ENCODE measurements at regions not wholly inside any gene's neighbourhood (a gene's known extent, or its start where the extent isn't known, plus 50 kb on each side); places are given as distances from the start of the nearest gene placed in this dataset.

GRCh38 chr3:176208283-176208682 lies 989.0 kb downstream of the TBL1XR1 start:
- H3K4me3 ChIP-seq = no peak overlapping the region
- no peaks in the 10 kb centered on the region for H3K27me3 ChIP-seq
- DNase-seq (no peak), FAIRE-seq (no peak), ATAC-seq (no peak)
- WGBS, 2 donors = 43 to 65% methylated on average over 1 of the region's 1 CpG
- no peaks in the 10 kb centered on the region for H3K36me3 ChIP-seq
- H3K9me3 ChIP-seq = no peaks in the 10 kb centered on the region
- H3K27ac ChIP-seq = no peak overlapping the region
- intact Hi-C loops (cut with DNase I) = no loop called here
- TF ChIP-seq CTCF (IDR thresholded peaks at IDR 0.05) = no peak
- no peaks in the 10 kb centered on the region for H3K4me1 ChIP-seq

- Histone ChIP-seq H3K4me1 (no peaks in the 10 kb centered on the region), H3K27ac (no peak overlapping the region), H3K27me3 (no peaks in the 10 kb centered on the region), H3K36me3 (no peaks in the 10 kb centered on the region), H3K9me3 (no peaks in the 10 kb centered on the region), H3K4me3 (no peak overlapping the region)
- no peak for ATAC-seq
- no peak for FAIRE-seq
- no peak for DNase-seq
- TF ChIP-seq CTCF (IDR thresholded peaks at IDR 0.05) = no peak
- WGBS, 2 donors = 85 to 90% methylated on average over 2 of the region's 2 CpGs
- intact Hi-C loops (cut with DNase I) = no loop called here
Observed at GRCh38 chr3:176206809-176207208, 990.5 kb downstream of the TBL1XR1 start.

GRCh38 chr3:176202652-176203051 lies 994.6 kb downstream of the TBL1XR1 start:
- H3K4me1 ChIP-seq = no peaks in the 10 kb centered on the region
- H3K27ac ChIP-seq = no peak overlapping the region
- 57 to 79% methylated on average over 2 of the region's 2 CpGs for WGBS, 2 donors
- no peak for DNase-seq
- no peak for ATAC-seq
- no peaks in the 10 kb centered on the region for H3K9me3 ChIP-seq
- H3K4me3 ChIP-seq = no peak overlapping the region
- no peaks in the 10 kb centered on the region for H3K27me3 ChIP-seq
- intact Hi-C loops (cut with DNase I) = no loop called here
- no peak for FAIRE-seq
- H3K36me3 ChIP-seq = no peaks in the 10 kb centered on the region
- TF ChIP-seq CTCF (IDR thresholded peaks at IDR 0.05) = no peak

- Histone ChIP-seq H3K27ac (no peak overlapping the region), H3K36me3 (no peaks in the 10 kb centered on the region), H3K4me3 (no peak overlapping the region), H3K9me3 (no peaks in the 10 kb centered on the region), H3K27me3 (no peaks in the 10 kb centered on the region), H3K4me1 (no peaks in the 10 kb centered on the region)
- no peak for FAIRE-seq
- no peak for DNase-seq
- no peak for ATAC-seq
- intact Hi-C loops (cut with DNase I) = no loop called here
- no peak for TF ChIP-seq CTCF (IDR thresholded peaks at IDR 0.05)
Observed at GRCh38 chr3:176193032-176193730, 1004.1 kb downstream of the TBL1XR1 start.

- no peak for TF ChIP-seq CTCF (IDR thresholded peaks at IDR 0.05)
- H3K4me1 ChIP-seq = no peaks in the 10 kb centered on the region
- no peaks in the 10 kb centered on the region for H3K9me3 ChIP-seq
- intact Hi-C loops (cut with DNase I) = no loop called here
- no peaks in the 10 kb centered on the region for H3K36me3 ChIP-seq
- no peaks in the 10 kb centered on the region for H3K27me3 ChIP-seq
- H3K4me3 ChIP-seq = no peak overlapping the region
- FAIRE-seq (no peak), DNase-seq (no peak), ATAC-seq (no peak)
- no peak overlapping the region for H3K27ac ChIP-seq
Observed at GRCh38 chr3:176190755-176191154, 1006.5 kb downstream of the TBL1XR1 start.
